ENCODE measurements at regions not wholly inside any gene's neighbourhood (a gene's known extent, or its start where the extent isn't known, plus 50 kb on each side); places are given as distances from the start of the nearest gene placed in this dataset.
"Not testable (repeated sequence)": the region's sequence is repeated elsewhere in the genome, so short reads cannot be mapped to it uniquely, and the experiment has no call there.

DNA sequence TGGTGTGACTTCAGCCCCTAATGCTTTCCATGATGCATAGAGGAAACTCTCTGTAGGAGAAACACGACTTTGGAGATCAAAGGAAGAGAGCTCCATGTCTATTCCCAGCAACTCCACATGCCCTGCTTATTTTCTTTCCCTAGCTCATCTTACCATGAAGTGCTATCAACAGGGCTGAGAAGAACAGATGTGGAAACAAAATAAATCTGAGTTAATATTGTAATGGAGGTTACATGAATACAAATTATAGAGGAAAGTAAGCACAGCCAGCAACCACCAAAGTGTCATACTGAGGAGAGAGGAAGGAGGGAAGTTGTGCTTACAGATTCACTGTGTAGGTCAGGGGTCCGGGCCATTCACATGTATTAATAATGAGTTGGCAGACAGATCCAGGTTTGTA is 157.5 kb downstream of the RFPL4B start:
- DNase-seq (ENCODE audit: low read depth in 2 of 2): no peak

DNA sequence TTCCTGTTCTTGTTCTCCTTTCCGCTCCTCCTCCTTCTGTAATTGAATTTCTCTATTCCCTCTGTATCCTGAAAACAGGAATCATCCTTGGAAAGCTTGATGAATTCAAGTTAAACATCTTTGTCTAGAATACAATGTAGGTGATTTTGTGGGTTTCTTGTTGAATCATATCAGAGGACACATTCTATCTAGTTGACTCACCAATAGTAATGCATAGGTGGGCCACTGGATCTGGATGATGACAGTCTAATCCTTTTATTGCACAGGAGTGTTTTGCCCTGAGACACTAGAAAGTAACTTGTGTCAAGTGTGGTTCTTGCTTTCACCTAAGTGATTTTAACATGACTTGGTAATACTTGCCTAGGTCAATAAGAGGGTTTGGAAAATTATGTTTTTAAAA is 164.3 kb downstream of the RFPL4B start:
- no peak for DNase-seq (ENCODE audit: low read depth in 2 of 2)

DNA sequence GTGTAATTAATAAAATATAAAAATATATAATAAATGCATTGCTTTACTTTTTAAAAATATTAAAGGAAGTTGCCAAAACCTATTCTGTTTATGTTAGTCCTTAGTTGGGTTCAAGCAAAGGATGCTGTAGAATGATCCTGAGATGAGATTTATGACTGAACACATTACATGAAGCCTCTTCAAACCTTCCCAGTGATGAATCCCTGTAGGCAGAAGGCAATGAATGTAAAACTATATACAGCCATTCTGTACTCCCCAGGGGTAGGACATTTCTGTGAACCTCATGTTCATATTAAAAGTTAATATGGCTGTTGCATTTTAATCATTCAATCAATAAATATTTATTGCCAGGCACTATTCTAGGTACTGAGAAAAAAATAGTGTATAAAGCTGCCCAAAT is 166.0 kb downstream of the RFPL4B start:
- DNase-seq (ENCODE audit: low read depth in 2 of 2): no peak

DNA sequence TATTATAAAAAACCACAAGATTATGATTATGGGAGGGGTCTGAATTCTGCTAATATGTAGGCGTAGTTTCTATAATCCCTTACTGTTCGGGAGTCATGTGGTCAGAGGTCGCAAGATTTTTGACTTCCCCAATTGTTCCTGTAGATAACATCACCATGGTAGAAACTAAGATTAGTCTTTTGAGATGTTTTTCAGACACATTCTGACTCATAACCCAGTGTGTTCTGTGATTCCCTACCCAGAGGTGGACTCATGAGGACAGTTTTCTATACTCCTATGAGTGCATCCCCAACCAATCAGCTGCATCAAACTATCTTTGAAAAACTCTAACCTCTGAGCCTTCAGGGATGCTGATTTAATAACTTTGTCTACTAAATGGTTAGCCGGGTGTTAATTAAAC is 175.5 kb downstream of the RFPL4B start:
- no peak for DNase-seq (ENCODE audit: low read depth in 2 of 2)

DNA sequence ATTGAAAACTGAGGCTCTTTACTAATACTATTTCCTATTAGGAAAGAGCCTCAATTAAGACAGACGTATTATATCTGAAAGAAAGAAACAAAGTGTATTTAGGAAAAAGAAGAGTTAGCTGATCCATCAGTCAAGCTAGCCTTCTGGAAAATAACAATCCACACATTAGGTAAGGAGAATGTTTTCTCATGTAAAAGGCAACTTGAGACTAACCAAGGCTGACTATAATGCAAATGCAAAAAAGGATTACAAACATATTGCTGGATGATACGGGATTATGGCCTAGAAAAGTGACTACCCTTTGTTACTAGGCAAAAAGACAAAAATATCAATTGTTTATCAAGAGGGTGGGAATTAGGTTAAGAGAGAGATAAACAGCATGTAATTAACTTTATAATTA is 176.9 kb downstream of the RFPL4B start:
- no peak for DNase-seq (ENCODE audit: low read depth in 2 of 2)

DNA sequence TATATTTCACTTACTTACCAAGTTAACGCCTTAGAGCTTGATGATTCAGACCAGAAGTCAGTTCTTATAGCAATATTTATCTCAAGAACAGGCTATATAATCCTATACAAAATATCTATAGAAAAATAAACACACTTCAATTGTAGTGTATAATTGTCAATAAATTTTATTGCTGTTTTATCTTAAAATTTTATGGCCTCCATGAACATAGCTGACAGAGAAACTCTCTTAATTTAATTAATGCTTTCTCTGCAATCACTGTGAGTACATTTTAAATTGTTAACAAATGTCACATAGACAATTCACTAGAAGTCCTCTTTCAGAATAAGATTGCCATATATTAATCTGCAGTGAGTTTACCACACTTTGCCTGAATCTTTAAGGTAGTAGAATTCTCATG is 178.6 kb downstream of the RFPL4B start:
- DNase-seq (ENCODE audit: low read depth in 2 of 2): no peak

DNA sequence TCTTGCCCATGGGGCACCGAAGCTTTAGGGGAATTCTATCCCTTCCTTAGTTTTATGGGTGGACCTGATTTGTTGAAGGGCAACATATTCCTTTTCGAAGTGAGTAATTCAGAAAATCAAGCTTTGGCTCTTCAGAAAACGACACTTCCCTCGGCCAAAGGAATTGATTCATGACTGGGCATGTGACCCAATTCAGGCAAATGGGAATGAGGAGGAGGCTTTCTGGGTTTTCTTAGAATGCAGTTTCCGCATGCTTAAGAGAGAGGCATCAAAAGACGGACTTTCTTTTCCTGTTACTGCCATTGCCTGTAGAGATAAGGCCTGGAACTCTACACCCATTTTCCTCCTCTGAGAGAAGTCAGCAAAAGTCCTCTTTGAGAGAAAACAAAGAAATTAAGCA is 179.5 kb downstream of the RFPL4B start:
- no peak for DNase-seq (ENCODE audit: low read depth in 2 of 2)

DNA sequence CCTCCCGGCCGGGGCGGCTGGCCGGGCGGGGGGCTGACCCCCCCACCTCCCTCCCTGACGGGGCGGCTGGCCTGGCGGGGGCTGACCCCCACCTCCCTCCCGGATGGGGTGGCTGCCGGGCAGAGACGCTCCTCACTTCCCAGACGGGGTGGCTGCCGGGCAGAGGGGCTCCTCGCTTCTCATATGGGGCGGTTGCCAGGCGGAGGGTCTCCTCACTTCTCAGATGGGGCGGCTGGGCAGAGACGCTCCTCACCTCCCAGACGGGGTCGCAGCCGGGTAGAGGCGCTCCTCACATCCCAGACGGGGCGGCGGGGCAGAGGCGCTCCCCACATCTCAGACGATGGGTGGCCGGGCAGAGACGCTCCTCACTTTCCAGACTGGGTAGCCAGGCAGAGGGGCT is 181.2 kb downstream of the RFPL4B start:
- DNase-seq (ENCODE audit: low read depth in 2 of 2): not testable (repeated sequence)

DNA sequence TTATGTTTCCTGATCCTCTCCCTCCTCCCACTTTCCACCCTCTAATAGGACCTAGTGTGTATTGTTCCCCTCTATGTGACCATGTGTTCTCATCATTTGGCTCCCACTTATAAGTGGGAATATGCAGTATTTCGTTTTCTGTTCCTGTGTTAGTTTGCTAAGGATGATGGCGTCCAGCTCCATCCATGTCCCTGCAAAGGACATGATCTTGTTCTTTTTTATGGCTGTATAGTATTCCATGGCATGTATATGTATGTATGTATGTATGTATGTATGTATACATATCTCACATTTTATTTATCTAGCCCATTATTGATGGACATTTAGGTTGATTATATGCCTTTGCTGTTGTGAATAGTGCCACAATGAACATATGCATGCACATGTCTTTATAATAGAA is 188.7 kb downstream of the RFPL4B start:
- no peak for DNase-seq (ENCODE audit: low read depth in 2 of 2)

DNA sequence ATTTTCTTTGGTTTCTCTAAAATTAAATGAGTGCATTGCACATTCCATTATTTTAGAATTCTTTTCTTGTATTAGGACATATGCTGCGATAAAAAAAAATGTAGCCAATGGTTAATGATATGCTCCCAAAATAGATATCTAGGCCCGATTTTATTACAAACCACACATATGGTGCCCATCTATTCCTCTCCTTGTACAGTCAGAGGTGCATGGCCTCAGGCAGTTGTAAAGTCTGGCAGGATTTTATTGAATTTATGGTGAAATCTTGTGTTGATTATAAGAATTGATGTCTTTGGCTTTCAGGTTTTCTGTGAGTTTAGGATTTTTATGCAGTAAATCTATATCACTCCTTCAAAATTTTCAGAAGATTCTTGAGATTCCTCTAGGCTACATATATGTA is 192.2 kb downstream of the RFPL4B start:
- no peak for DNase-seq (ENCODE audit: low read depth in 2 of 2)

DNA sequence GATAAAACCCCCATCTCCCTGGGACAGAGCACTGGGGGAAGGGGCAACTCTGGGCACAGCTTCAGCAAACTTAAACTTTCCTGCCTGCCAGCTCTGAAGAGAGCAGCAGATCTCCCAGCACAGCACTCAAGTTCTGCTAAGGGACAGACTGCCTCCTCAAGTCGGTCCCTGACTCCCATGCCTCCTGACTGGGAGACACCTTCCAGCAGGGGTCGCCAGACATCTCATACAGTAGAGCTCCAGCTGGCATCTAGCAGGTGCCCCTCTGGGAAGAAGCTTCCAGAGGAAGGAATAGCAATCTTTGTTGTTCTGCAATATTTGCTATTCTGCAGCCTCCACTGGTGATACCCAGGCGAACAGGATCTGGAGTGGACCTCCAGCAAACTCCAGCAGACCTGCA is 194.7 kb downstream of the RFPL4B start:
- DNase-seq (ENCODE audit: low read depth in 2 of 2): not testable (repeated sequence)

DNA sequence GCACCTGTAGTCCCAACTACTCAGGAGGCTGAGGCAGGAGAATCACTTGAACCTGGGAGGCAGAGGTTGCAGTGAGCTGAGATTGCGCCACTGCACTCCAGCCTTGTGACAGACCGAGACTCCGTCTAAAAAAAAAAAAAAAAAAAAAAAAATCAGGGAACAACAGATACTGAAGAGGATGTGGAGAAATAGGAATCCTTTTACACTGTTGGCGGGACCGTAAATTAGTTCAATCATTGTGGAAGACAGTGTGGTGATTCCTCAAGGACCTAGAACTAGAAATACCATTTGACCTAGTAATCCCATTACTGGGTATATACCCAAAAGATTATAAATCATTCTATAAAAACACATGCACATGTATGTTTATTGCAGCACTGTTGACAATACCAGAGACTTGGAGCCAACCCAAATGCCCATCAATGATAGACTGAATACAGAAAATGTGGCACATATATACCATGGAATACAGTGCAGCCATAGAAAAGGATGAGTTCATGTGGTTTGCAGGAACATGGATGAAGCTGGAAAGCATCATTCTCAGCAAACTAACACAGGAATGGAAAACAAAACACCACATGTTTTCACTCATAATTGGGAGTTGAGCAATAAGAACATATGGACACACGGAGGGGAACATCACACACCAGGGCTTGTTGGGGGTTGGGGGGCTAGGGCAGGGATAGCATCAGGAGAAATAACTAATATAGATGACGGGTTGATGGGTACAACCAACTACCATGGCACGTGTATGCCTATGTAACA is 200.4 kb downstream of the RFPL4B start:
- DNase-seq (ENCODE audit: low read depth in 2 of 2): not testable (repeated sequence)

DNA sequence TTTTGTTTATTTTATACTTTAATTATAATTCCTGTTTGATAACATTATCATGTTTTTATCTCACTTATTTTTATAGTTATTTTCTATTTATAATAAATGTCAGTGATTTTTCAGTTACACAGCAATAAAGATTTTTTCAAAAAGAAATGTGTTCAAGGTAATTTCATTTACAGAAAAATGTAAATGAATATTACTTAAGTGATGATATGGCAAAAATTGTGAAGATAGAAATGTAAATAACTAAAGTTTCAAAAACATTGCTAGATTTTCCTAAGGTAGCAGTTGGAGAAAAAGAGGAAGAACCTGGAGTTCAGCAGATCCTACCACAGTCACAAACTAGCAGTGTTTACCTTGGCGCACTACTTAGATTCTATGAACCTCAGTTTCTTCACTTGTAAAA is 202.6 kb downstream of the RFPL4B start:
- DNase-seq (ENCODE audit: low read depth in 2 of 2): no peak

DNA sequence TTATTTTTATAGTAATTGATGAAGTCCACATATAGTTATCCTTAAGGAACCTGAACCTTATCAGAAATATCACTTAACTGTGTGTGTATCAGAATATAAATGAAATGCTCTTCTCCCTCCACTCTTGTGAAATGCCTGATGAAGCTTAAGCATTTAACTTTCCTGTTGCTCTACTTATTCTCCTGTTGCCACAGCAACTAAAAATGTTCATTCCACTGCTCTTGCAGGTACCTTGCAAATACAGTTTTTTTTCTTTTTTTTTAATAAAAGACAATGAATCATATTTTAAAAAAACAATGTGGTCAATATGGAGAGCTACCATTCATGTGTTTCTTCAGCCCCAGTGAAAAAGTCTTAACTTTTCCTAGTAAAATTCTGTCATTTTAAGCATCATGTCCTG is 210.3 kb downstream of the RFPL4B start:
- DNase-seq (ENCODE audit: low read depth in 2 of 2): no peak

DNA sequence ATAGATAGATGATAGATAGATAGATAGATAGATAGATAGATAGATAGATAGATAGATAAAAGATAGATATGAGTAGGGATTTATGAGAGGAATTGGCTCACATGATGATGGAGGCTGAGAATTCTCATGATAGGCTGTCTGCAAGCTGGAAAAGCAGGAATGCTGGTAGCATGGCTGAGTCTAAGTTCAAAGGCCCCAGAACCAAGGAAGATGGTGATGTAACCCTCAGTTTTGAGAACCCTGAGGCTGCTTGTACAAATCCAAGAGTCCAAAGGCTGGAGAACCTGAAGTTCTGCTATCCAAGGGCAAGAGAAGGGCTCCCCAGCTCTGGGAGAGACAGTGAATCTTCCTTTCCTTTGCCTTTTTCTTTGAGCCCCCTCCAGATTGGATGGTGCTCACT is 210.8 kb downstream of the RFPL4B start:
- DNase-seq (ENCODE audit: low read depth in 2 of 2): no peak

DNA sequence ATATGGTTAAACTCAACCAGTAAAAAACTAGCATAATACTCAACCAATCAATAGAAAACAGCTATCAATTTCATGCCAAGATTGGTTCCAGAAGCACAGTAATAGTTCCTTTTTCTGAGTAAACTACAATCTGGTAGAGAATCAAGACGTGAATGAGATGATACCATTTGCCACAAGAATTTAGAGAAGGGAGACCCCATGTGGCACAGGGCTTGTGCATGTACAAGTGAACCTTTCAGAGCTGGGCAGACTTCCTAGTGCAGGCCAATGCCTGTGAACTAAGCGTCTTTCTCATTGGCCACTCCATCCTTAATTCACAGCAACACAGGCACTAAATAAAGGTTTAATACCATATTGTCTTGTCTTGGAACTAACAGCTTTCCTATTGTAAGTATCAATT is 213.5 kb downstream of the RFPL4B start:
- no peak for DNase-seq (ENCODE audit: low read depth in 2 of 2)

DNA sequence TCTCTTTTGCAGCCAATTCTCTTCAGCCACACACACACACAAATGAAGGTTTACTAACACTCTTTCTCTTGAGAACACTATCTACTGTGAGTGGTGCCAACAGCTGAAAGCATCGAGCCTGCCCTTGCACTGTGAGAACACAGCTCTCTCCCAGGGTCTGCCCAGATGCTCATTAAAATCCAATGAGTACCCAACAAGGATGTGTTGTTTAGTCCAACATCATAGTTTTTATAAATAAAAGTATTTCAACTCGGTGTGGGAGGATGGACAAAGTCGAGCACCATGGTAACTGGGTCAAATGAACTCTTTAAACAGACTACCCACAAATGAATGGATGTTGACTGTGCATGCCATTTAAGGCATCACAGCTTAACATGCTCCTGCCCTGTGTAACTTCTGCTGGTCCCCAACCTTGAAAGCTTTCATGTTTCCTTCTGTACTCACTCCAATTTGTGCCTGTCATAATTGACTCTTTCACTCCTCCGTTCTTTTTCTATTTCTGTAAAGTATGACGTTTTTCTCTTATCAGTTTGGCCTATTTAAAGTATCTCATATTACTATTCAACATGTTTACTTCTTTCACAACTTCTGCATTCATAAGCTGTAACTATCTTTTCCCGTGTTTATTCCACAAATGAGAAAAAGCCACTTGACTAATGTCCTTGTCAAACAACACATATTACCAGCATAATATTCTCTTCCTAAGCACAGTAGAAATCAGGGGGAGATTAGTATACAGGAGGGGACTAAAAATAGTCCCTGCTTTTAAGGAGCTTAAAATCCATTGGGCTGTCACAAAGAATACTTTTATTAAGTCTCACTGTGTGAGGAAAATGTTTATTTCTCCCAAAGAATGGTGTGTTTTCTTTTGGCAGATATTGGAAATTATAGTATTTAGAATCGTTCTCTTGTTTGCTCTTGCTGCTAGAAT is 215.4 kb downstream of the RFPL4B start:
- DNase-seq (ENCODE audit: low read depth in 2 of 2): no peak

DNA sequence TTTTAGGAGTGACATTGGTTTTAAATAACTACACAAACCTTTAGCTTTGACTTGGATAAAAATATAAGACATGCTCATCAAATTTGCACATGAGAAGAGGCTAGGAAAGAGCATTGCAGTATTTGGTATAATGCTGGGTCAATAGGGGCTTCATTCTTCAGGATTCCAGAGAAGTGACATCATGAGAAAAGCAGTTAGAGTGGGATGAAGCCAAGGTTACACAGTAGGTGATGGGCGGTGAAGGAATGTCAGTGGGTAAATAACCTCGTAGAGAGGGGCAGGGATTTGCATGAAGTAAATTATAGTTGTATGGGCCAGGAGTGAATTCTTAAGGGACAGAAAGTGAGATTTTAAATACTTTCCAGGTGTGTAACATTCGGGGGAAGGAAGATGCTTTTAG is 216.2 kb downstream of the RFPL4B start:
- no peak for DNase-seq (ENCODE audit: low read depth in 2 of 2)

DNA sequence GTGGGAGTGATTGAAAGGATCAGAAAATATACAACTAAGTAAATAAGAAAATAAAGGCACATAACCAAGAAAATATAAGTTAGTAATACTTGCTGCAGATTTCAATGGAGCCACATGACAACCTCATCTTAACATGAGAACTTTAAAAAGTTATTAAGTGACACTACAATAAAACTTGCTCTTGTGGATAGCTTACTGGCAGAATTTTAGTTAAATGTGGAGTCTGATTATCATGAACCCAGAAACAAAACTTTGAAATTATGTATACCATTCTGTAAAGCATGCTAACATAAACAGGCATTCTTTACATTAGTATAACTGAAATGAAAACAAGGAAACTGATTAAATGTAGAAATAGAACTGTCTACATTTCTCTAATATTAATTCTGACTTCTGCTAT is 220.9 kb downstream of the RFPL4B start:
- DNase-seq (ENCODE audit: low read depth in 2 of 2): no peak

DNA sequence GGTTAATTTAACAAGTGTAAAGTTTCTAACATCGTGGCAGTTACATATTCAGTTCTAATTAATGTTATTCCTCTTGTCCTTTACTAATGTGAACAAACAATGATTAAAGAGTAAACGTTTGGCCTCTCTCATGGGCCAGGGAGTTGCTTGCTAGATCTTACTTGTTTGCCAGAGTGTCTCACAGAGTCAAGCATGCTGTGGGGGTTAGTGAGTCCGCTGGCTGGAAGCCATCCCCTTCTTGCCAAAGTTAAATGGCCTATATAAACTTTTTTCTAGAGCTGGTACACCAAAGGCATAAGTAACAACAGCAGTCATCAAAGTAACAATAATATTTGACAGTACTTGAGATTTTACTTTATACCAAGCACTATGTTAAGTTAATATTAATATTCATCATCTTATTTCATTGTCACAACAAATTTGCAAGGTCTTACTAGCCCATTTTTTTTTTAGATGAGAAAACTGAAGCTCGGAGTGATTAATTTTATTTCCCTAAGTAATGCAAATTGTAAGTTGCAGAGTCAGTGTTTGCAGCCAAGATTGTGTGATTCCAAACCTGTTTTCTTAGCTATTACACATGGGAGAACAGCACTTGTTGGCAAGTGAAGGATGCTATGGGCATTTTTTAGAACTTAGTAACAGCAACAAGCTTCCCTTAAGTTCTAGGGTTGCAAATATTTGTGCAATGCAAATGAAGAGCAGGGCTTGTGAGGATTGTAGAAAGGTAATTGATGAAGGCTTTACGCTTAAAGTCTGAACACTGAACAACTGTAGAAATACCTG is 224.5 kb downstream of the RFPL4B start:
- no peak for DNase-seq (ENCODE audit: low read depth in 2 of 2)

DNA sequence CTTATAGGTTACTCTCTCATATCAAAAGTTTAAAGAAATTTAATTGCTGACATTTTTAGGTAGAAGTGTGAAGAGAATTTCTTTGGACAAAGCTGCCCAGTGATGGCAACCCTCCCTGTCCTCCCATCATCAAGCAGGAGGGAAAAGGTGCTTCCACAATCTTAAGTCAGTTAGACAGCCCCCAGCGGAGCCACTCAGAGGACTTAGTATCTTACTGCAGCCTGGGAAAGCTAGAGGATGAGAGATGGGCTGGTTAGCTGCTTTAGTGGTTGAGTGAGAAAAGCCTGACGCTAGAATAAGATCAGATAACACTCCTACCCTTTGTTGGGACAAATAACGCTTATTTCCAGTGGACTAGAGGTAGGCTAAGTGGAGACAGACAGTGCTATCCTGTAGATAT is 227.1 kb downstream of the RFPL4B start:
- DNase-seq (ENCODE audit: low read depth in 2 of 2): no peak

DNA sequence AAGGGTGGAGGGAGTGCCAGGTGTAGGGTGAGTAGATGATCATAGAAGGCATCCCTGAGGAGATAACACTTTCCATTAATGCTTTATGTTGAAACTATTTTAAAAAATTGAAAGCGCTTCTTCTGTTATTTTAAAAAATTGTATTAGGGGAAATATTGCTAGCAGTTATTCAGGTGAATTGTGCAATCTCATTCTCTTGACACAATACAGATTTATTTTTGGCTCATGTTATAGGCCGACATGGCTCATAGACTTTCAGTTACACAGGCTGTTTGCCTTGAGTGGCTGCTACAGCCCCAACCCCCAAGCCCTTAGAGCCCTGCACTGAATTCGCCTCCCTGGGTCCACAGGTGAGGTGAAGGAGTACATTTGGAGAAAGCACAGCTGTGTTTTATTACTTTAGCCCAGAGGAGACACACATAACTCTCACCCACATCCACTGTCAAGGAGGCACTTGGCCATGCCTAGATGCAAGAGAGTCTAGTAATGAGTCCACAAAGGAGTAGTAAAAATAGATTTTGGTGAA is 228.2 kb downstream of the RFPL4B start:
- no peak for DNase-seq (ENCODE audit: low read depth in 2 of 2)
